ENCODE measurements at regions not wholly inside any gene's neighbourhood (a gene's known extent, or its start where the extent isn't known, plus 50 kb on each side); places are given as distances from the start of the nearest gene placed in this dataset.

GRCh38 chr13:107459430-107459829, 755.9 kb downstream of the LIG4 start:
- CTCF ChIA-PET = interaction anchor here (0.6 kb wide), 1 partner anchor 15 kb away, joined by 3 read pairs; no protein-coding TSS in a partner anchor
- TF ChIP-seq TAF1 (IDR thresholded peaks at IDR 0.05; ENCODE audit: borderline replicate concordance, low read depth, low read length) (no peak), FOXJ3 (CRISPR knock-in tag; IDR thresholded peaks at IDR 0.05) (no peak), NRF1 (IDR thresholded peaks at IDR 0.05; ENCODE audit: low read depth, low read length) (no peak), CHD2 (IDR thresholded peaks at IDR 0.05; ENCODE audit: low read length, partially characterized antibody) (no peak), TCF12 (IDR thresholded peaks at IDR 0.05) (peak; percentile 61), ZBTB33 (IDR thresholded peaks at IDR 0.05; ENCODE audit: borderline replicate concordance, low read depth) (no peak), MEF2A (IDR thresholded peaks at IDR 0.05; ENCODE audit: borderline replicate concordance, low read depth) (no peak), TEAD4 (IDR thresholded peaks at IDR 0.05; ENCODE audit: borderline replicate concordance, insufficient read depth) (0 out of 2 replicates have a peak, but pooled peaks have one; percentile 38), RFX5 (IDR thresholded peaks at IDR 0.05; ENCODE audit: low read length) (no peak), SMC3 (IDR thresholded peaks at IDR 0.05; ENCODE audit: low read depth, low read length) (no peak), YY1 (IDR thresholded peaks at IDR 0.05; ENCODE audit: low read depth) (no peak), RCOR1 (IDR thresholded peaks at IDR 0.05; ENCODE audit: low read length) (no peak), POLR2AphosphoS5 (IDR thresholded peaks at IDR 0.05; ENCODE audit: low read depth, low read length) (no peak), GATA2 (CRISPR knock-in tag; IDR thresholded peaks at IDR 0.05) (no peak), FOSL2 (IDR thresholded peaks at IDR 0.05; ENCODE audit: borderline replicate concordance, low read depth) (peak; percentile 28; the same call in 1 of the 2 replicates), NFIC (IDR thresholded peaks at IDR 0.05; ENCODE audit: borderline replicate concordance) (peak; percentile 36; the same call in 1 of the 2 replicates), USF1 (IDR thresholded peaks at IDR 0.05; ENCODE audit: borderline replicate concordance, low read depth) (no peak), RXRA (IDR thresholded peaks at IDR 0.05; ENCODE audit: borderline replicate concordance, low read depth) (peak; percentile 24; the same call in 1 of the 2 replicates), MXI1 (IDR thresholded peaks at IDR 0.05; ENCODE audit: low read depth, low read length) (no peak), RAD21 (IDR thresholded peaks at IDR 0.05; ENCODE audit: low read length) (no peak), GABPA (IDR thresholded peaks at IDR 0.05; ENCODE audit: low read depth) (no peak), JUND (IDR thresholded peaks at IDR 0.05) (peak; percentile 42), SIN3A (IDR thresholded peaks at IDR 0.05; ENCODE audit: borderline replicate concordance, low read depth, low read length) (no peak), FOXM1 (IDR thresholded peaks at IDR 0.05; ENCODE audit: low read depth) (no peak)
- TF ChIP-seq, protein P1, sequence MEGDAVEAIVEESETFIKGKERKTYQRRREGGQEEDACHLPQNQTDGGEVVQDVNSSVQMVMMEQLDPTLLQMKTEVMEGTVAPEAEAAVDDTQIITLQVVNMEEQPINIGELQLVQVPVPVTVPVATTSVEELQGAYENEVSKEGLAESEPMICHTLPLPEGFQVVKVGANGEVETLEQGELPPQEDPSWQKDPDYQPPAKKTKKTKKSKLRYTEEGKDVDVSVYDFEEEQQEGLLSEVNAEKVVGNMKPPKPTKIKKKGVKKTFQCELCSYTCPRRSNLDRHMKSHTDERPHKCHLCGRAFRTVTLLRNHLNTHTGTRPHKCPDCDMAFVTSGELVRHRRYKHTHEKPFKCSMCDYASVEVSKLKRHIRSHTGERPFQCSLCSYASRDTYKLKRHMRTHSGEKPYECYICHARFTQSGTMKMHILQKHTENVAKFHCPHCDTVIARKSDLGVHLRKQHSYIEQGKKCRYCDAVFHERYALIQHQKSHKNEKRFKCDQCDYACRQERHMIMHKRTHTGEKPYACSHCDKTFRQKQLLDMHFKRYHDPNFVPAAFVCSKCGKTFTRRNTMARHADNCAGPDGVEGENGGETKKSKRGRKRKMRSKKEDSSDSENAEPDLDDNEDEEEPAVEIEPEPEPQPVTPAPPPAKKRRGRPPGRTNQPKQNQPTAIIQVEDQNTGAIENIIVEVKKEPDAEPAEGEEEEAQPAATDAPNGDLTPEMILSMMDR (IDR thresholded peaks at IDR 0.05) = no peak
- TF ChIP-seq, protein P2, sequence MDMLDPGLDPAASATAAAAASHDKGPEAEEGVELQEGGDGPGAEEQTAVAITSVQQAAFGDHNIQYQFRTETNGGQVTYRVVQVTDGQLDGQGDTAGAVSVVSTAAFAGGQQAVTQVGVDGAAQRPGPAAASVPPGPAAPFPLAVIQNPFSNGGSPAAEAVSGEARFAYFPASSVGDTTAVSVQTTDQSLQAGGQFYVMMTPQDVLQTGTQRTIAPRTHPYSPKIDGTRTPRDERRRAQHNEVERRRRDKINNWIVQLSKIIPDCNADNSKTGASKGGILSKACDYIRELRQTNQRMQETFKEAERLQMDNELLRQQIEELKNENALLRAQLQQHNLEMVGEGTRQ (IDR thresholded peaks at IDR 0.05; ENCODE audit: borderline replicate concordance, low read depth, low read length) = no peak
- TF ChIP-seq, protein P3, sequence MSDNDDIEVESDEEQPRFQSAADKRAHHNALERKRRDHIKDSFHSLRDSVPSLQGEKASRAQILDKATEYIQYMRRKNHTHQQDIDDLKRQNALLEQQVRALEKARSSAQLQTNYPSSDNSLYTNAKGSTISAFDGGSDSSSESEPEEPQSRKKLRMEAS (IDR thresholded peaks at IDR 0.05; ENCODE audit: low read depth) = no peak
- TF ChIP-seq, protein P4, sequence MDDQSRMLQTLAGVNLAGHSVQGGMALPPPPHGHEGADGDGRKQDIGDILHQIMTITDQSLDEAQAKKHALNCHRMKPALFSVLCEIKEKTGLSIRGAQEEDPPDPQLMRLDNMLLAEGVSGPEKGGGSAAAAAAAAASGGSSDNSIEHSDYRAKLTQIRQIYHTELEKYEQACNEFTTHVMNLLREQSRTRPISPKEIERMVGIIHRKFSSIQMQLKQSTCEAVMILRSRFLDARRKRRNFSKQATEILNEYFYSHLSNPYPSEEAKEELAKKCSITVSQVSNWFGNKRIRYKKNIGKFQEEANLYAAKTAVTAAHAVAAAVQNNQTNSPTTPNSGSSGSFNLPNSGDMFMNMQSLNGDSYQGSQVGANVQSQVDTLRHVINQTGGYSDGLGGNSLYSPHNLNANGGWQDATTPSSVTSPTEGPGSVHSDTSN (IDR thresholded peaks at IDR 0.05) = peak; percentile 45

More at GRCh38 chr13:107459430-107459829, 755.9 kb downstream of the LIG4 start:
- peaks cover 4 to 34% of the 10 kb centered on the region in 2 experiments; a peak in 3 of 4 replicates for H3K4me1 ChIP-seq (ENCODE audit: control insufficient read depth in 1 of 2, insufficient read depth in 2 of 2, low read depth in 1 of 2, low read length in 1 of 2)
- POLR2A ChIA-PET = no interaction called here
- peak overlapping the region; percentile 8; the same call in 1 of the 2 replicates for H3K9ac ChIP-seq
- no peaks in the 10 kb centered on the region for H3K9me2 ChIP-seq
- peaks cover 13% of the 10 kb centered on the region for H3F3A ChIP-seq (replicated peaks; ENCODE audit: insufficient read depth)
- 62% methylated on average over 3 of the region's 3 CpGs for WGBS (ENCODE audit: low lambda C conversion rate)
- H3K4me2 ChIP-seq = peak overlapping the region; percentile 56
- H3K36me3 ChIP-seq (replicated peaks in 1 of 2; ENCODE audit: control insufficient read depth in 1 of 2, insufficient read depth in 2 of 2, low read length in 1 of 2) = no peaks in the 10 kb centered on the region
- no peak overlapping the region; a peak in 1 of 4 replicates for H3K4me3 ChIP-seq (ENCODE audit: low read depth in 2 of 2, low read length in 1 of 2)
- H3K27ac ChIP-seq (ENCODE audit: low read depth in 2 of 2, low read length in 1 of 2) = peak overlapping the region in 1 of 2 experiments; percentile 73; a peak in 2 of 4 replicates
- no peaks in the 10 kb centered on the region for H3K9me3 ChIP-seq
- peaks cover 20% of the 10 kb centered on the region for H3K79me2 ChIP-seq (ENCODE audit: insufficient read depth)
- H3K27me3 ChIP-seq (ENCODE audit: insufficient read depth) = no peaks in the 10 kb centered on the region
- H4K20me1 ChIP-seq (ENCODE audit: insufficient read depth) = no peaks in the 10 kb centered on the region
- H2AFZ ChIP-seq (ENCODE audit: low read depth) = no peak overlapping the region
- DNase-seq = no peak
